GM18907 (cell line): ENCODE measurements at regions not wholly inside any gene's neighbourhood (a gene's known extent, or its start where the extent isn't known, plus 50 kb on each side); places are given as distances from the start of the nearest gene placed in this dataset.
"Not testable (repeated sequence)": the region's sequence is repeated elsewhere in the genome, so short reads cannot be mapped to it uniquely, and the experiment has no call there.

Experiments
- ATAC-seq: cut with Tn5 transposase; IDR thresholded peaks from one replicate; pipeline ENCODE4 v1.9.1; 2021; ENCODE audit warnings: mild to moderate bottlenecking, moderate library complexity; ENCODE audit not compliant: unreplicated experiment

DNA sequence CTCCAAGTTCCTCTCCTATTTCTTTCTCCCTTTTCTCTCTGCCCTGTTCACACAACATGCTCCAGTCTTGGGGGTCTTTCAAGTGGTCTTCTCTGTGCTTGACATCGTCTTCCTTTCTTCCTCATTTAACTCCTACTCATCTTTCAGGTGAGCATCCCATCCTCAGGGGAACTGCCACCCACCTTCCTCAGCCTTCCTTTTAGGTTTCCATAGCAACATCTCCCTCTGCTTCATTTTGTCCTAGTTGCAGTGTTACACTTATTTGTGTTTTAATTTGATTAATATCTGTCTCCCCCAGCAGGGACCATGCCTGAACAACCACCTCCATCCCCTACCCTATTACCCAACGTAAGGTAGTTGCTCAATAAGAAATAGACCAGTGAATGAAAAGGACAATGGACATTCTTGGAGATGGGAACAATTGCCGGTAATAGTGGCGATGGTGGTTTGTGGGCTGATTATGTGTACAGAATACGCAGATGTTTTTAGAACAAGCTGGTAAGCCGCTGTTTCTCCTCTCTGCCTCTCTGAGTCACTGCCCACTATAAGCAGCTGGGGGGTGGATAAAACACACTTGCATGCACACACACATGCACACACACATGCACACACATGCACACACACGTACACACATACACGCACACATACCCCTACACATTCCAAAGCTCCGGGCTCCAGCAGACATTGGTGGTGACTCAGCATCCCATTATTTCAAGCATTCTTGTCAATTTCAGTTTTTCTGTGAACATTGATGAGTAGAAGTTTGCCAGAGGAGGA, 251.6 kb downstream of the GATA3 start:
- no peak for ATAC-seq

DNA sequence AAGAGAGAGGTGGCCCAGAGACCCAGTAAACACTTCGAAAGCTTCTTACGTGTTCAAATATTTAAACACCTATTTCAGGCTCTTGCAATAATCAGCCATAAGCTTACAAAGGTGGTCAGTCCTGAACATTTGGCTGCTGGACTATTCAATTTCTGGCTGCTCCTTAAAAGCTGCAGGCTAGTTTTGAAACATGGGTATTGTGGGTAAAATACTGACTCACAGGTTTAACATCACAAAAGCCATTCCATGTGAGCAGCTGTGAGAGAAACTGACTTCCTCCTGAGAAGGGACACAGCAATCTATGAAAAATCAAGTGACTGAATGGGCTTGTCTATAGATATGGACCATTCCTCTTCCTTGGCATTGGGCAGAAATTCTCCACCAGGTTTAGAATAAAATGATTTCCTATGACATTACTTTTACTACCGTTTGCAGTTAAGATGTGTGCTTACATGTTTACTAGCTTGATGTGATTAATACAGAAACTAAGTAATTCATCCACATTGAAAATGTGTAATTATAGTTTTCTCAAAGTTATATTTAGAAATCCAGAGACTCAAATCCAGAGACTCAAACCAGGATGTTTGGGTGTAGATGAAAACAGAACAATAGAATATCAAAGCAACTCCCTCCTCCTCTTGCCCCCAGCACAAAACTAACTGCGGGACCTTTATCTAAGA, 252.3 kb downstream of the GATA3 start:
- no peak for ATAC-seq

DNA sequence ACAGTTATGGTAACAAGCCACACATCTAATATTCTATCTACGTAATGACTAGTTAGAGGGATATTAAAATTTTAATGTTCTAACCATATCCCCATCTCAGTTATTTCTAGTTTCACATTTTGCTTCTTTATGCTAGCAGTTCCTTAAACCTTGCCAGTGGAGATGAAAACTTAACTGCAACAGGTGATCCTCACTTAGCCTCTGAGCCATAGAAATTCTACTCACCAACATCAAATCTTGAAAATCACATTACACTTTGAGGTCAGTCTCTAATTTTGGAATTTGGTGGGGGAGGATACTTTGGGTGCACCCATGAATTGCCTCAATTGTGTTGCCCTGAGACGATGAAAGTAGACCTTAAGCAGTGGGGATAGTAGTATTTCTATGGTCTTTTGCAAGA, 256.4 kb downstream of the GATA3 start:
- ATAC-seq, result no peak

DNA sequence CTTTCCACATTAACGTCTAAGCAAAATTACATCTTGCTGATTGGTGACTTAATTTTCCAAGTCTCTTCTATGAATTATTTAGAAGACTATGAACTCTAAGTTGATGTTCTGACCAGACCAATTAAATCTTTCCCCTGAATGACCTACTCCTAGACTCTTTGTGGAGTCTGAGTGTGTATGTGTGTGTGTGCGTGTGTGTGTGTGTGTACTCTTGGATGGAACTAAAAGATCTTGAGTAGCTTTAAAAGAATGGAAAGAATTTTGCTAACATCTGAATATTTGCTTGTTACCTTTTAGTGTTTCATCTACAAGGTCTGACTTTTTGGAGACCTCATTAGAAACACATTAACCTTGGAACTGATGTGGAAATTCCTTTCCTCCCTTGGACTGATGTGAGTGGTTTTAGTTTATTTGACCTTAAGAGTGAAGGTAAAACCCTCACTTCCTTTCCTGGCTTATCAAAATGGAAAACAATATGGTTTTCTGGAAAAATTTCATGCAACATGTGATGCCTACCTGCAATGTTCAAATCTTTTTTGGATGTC, 257.1 kb downstream of the GATA3 start:
- ATAC-seq, result no peak

DNA sequence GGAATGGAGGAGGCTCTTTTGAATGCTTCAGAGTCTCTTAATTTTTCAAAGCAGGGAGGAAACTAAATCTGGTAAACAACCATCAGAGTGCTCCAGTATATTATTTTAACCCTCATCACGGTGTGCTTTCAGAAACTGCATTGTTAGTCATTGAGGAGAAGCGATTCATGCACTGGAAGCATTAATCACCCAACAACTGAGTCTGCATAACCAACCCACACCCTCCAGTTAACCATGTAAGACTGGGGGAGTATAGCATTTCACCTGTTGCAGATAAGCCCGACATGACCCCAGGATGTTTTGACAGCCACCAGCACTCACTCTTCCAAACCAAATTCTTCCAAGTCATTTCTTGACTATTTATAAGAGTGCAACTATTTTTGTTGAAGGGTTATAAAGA, 257.6 kb downstream of the GATA3 start:
- no peak for ATAC-seq

DNA sequence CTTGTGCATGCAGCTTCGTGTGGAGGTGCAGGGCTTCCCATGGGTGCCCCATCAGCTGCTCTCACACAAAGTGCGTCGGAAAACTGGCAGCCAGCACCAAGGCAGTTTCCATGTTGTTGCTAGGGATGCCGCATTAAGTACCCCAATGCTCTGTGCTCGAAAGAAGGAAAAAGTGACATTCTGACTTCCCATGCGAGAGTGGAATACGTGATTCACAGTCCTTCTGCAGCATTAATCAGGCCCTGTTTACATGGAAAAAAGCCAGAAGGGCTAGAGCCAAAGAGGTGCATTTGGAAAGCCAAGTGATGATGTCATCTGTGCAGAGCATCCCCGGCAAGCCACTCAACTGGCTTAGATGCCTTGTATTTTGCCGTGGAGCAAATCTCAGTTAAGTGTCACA, 258.3 kb downstream of the GATA3 start:
- no peak for ATAC-seq

DNA sequence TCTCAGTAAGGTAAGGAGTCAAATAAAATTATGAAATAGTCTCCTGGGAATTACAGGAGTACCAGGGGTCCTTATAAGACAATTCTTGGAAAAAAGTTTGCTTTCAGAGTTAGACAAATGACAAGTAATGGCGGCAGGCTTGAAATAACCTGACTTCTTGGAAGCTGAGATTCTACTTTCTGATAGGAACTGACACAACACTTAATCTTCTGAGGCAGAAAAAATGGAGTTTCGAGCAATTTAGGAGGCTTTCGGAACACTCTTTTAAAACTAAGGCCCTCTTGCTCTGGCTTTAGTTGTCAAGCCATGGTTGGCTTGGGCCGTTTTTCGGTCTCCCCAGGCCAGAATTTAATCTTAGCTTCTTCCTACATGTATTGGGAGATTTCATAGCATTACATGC, 260.0 kb downstream of the GATA3 start:
- ATAC-seq, result no peak

DNA sequence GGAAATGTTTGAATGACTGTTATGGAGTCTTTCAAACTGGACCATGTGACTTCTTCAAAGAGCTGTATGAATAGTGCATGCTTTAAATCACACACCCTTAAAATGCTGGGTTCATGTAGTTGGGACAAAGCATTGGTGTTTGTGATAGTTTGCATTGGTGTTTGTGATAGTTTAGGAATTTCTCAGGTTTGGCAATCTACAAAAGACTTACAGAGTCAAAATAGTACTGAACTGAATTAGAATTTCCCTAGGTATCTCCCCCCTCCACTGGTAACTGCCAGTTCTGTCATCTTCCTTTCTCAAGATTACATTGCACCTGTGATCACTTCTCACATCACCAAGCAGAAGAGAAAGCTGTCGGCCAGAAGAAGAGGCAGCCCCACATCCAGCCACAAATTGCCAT, 261.1 kb downstream of the GATA3 start:
- ATAC-seq, result peak; percentile 66

DNA sequence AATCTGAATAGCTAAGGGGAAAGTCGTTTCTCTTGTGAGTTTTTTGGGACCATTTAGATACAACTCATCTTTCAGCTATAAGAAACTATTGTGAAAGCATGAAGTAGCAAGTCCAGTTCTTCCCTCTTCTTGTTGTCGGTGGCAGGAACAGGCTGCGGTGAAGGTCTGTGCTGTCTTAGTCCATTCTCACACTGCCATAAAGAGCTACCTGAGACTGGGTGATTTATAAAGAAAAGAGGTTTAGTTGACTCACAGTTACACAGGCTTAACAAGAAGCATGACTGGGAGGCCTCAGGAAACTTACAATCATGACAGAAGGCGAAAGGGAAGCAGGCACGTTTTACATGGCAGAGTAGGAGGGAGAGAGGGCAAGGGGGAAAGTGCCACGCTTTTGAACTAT, 261.8 kb downstream of the GATA3 start:
- ATAC-seq, result no peak

DNA sequence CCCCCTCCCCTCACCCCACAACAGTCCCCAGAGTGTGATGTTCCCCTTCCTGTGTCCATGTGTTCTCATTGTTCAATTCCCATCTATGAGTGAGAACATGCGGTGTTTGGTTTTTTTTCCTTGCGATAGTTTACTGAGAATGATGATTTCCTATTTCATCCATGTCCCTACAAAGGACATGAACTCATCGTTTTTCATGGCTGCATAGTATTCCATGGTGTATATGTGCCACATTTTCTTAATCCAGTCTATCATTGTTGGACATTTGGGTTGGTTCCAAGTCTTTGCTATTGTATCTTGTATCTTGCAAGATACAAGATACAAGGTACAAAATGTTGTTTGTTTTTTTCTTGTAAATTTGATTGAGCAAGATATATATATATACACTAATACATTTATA, 263.9 kb downstream of the GATA3 start:
- not testable (repeated sequence) for ATAC-seq

DNA sequence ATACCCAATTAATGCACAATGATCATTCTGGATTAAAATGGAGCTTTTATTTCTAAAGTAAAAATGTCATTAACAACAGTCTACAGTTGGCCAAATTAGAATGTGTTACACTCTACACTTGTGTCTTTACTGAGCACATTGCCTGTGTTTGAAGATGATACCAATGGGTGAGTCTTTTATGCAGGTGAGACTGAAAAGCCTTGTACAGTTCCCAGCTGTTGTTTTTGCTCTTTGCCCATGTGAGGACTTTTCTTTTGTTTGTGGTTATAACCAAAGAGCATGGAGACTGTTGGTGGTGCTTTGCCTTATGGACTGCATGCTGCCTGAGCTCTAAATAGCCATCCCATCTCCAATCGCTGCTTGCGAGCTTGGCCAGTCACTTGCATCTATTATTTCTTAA, 264.5 kb downstream of the GATA3 start:
- ATAC-seq, result no peak

DNA sequence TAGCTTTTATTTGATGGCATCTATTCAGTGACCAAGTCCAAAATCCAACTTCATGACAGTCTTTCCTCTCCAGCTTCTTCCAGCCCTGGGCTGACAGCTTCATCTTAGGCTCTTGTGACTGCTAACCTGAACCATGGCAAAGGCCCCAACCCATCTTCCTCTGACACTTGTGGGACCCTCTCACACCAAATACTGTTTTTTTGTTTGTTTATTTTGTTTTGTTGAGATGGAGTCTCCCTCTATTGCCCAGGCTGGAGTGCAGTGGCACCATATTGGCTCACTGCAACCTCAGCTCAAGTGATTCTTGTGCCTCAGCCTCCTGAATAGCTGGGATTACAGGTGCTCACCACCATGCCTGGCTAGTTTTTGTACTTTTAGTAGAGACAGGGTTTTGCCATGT, 265.2 kb downstream of the GATA3 start:
- ATAC-seq, result no peak

DNA sequence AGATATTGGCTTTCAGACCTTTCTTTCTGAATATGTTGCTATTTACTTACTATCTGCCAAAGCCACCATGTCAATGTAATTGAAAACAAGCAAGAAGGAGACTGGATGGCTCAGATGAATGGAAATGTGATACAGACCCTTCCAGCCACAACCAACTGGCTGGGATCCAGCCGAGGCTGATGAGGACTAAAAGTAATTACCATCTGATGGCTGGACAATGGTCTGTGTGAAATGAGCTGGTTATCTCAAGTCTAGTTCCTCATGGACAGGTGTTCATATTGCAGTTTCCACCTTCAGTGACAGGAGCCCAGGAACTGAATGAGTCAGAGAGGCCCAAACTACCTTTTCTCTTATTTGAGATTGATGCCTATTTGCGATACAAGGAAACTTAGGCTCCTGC, 267.5 kb downstream of the GATA3 start:
- no peak for ATAC-seq

DNA sequence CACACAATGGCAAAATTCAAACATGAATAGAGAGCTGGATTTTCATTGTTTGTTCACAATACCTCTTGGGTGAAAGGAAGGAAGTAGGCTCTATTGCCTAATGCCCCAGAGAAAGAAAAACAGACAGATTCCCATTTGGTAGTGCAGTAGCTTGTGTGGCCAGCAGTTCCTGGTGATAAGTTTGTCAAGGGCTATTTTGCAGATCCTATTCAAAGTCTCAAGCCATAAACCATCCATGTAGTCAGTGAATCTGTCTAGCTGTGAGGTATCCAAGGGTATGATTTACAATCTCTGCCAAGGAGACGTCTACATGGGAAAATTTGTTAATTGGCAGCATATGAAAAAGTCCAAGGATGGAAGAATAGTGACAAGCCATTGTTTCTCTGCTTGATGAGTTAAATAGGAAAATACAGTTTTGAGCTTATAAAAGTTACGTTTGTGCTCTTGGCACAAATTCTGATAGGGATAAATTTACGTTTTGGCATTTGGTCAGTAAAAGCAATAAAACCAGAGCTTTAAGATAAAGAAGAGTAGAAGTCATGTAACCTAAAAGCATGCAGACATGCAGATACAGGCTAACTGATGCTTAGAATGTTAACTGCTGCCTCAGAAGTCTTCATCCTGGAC, 269.1 kb downstream of the GATA3 start:
- no peak for ATAC-seq

DNA sequence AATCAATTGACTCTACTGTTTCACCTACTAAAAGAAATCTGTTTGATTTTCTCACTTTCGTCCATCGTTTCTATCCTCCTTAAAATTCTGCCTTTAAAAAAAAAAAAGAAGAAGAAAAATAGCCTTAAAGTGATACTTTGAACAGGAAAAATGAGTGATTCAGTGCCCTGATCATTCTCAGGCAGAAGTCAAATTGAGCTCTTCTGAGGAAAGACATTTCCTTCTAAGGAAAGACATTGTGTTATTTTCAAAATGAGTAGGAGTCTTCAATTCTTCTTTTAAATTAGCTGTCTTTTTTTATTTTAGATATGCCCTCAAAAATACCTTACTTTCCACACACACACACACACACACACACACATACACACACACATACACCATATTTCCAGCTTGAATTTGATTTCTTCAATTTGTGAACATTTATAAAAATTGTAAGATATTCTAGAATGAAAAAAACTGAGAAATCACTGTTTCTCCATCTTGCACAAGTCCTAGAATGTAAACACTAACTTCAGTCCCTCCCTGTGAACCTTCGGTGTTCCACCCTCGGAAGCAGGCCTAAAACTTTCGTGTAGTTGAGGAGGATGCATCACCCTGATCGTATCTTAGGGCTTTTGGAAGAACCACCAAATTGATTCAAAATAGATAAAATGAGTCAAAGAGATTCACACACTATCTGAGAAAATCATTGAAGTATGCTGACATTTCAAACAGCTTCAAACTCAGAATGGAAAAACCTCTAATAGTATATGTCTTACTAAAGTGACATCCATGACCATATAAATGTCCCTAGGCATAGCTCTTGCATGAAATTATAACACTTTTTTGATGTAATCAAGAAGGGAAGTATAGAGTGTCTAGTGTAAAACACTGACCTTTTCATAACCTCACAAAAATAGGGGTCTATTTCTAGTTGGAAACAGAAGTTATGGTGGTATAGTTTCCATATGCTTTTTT, 270.8 kb downstream of the GATA3 start:
- no peak for ATAC-seq

DNA sequence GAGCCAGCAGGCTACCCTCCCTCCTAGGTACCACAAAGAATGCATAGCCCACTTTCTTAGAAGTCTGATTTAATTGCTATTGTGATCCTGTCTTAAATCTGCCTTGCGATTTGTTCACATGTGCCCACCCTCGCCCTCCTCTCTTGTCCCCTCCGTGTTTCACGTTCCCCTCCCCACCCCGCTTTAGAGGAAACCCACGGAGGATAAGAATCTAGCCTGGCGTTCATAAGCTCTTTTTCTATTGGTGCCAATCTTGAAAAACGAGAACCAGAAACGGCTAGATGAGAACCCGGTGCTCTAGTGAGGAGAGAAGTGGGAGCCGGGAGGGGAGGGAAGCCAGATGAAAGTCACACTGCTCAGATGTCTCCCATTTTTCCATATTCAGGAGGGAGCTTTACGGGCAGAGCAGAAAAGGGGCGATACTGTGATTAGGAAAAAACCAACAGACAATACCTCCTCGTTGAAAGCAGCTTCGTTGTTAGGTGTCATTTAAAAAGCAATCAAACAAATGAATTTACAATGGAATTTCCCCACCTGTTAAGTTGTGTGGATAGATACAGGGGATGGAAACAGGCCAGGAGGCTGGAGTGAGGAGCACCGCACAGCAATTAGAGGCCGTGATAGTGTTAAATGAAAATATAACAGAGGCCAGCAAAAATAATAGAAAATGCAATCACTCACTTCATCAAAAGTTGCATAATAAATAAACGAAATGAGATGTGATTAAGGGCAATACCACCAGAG, 272.1 kb downstream of the GATA3 start:
- ATAC-seq, result no peak

DNA sequence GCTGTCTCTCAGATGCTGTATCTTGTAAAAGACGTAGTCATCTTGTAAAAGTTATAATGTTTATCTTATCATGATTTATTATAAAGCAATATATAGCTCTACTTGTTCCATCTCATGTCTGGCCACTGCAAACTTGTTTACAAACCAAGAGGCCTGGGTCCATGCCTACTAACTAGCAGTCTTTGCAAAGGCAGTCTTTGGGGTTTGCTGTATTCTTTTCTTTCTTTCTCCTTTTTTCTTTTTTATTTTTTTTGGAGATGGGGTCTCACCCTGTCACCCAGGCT, 272.6 kb downstream of the GATA3 start:
- ATAC-seq, result no peak

DNA sequence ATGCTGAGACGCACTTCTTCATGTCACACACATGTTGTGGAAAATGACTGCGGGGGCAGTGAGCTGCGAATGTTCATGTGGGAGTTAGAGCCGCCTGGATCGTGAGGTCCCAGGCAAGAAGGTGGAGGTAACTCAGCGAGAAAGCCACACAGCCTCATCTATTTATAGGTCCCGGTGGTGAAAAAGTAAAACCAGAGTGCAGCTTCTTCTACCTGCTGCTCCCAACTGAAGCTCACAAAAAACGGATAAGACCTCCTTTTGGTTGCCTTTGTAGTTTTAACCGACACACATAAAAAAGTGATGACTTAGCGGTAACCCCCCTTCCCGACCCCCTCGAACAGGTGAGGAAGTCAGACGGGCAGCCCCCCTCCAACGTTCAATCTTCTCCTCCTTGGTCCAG, 276.9 kb downstream of the GATA3 start:
- ATAC-seq, result no peak

DNA sequence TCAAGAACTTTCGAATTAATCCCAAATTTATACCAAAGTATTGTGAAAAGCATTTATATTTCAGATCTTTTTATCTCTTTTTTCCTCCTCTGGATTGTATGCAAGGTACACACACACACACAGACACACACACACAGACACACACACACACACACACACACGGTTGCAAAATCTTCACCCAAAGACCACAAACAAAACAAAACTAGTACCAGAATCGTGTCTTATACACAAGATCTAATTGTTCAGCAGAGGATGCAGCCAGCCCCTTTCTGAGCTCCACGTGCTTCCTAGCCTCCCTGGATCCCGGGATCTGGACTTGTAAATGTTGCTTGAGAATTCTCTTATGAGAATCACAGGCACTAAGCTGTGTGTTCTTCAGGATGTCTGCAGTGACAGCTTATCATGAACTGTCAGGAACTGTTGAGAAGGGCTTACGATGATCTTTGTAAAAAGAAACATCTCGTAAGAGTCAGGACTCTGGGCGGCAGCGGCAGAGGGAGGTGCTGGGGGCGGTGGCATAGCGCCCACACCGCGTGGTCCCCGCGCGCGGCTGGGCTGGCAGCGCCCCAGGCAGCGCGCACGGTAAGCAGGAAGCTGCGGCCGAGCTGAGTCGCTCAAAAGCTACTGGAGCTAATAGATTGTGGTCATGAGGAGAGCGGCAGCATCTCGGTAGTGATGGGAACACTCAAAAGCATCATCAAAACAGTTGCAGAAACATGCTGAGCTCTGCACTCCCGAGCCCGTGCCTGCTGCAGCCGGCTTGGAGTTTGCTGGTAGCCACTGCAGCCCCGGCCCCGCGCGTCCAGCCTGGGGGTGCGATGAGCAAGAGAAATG, 277.6 kb downstream of the GATA3 start:
- peak; percentile 98 for ATAC-seq

DNA sequence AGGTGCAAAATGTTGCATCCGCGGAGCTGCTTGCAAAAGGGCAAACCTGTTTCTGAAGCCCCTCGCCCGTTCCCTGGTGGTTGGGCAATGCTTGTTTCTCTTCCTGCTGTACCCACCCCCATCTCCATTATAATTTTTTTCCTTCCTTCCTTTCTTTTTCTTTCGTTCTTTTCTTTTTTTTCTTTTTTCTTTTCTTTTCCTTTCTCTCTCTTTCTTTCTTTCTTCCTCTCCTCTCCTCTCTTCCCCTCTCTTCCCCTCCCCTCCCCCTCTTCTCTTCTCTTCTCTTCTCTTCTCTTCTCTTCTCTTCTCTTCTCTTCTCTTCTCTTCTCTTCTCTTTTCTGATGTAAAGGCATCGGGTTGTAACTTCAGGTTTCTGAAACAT, 278.2 kb downstream of the GATA3 start:
- no peak for ATAC-seq
